OCI-LY7 (cell line): ENCODE measurements at regions not wholly inside any gene's neighbourhood (a gene's known extent, or its start where the extent isn't known, plus 50 kb on each side); places are given as distances from the start of the nearest gene placed in this dataset.

Experiments
- BruUV-seq: library from RNA; stranded (reverse); fragments of 400-500 nt; replicated peaks from 2 replicates; lab custom pipeline; 2021; lab: Mats Ljungman, UMichigan
- CTCF ChIA-PET: fragments of 300-600 bp; sonication (Branson Sonifier 250); formaldehyde crosslinking; loops from one replicate; lab custom pipeline; 2022; ENCODE audit warnings: antibody characterized with exemption; ENCODE audit not compliant: unreplicated experiment; lab: Charles Lee
- POLR2A ChIA-PET: fragments of 300-600 bp; sonication (Branson Sonifier 250); formaldehyde crosslinking; loops from one replicate; lab custom pipeline; 2022; ENCODE audit warnings: antibody characterized with exemption; lab: Charles Lee
- DNase-seq: peaks from one replicate; pipeline ENCODE4 v3.0.0-alpha.2; 2015; ENCODE audit warnings: low spot score
- H2AFZ ChIP-seq: fragments of 200-600 bp; sonication (generic), shearing (Covaris generic); 2 replicates; pipeline ENCODE4 v1.6.1; 2014; ENCODE audit warnings: mild to moderate bottlenecking, antibody characterized with exemption, low read length, moderate library complexity
- H3K27ac ChIP-seq: fragments of 200-600 bp; sonication (generic); 2 replicates; pipeline ENCODE4 v1.5.1; 2014; ENCODE audit warnings: mixed run types, low read depth, mild to moderate bottlenecking, moderate library complexity, low read length, inconsistent platforms; ENCODE audit not compliant: poor library complexity, severe bottlenecking
- H3K36me3 ChIP-seq: fragments of 200-600 bp; sonication (generic); 2 replicates; pipeline ENCODE4 v1.6.1; 2014; ENCODE audit warnings: mild to moderate bottlenecking, antibody characterized with exemption, low read length, moderate library complexity, mixed read lengths; ENCODE audit not compliant: insufficient read depth
- H3K4me1 ChIP-seq: fragments of 200-600 bp; sonication (generic); 2 replicates; pipeline ENCODE4 v1.5.1; 2014; ENCODE audit warnings: mild to moderate bottlenecking, low read length; ENCODE audit not compliant: insufficient read depth, poor library complexity, severe bottlenecking
- H3K4me2 ChIP-seq: fragments of 200-600 bp; sonication (generic); 2 replicates; pipeline ENCODE4 v1.6.1; 2014; ENCODE audit warnings: mild to moderate bottlenecking, low read length
- H3K4me3 ChIP-seq: fragments of 200-600 bp; sonication (generic); 2 replicates; pipeline ENCODE4 v1.5.1; 2014; ENCODE audit warnings: mild to moderate bottlenecking, low read depth, low read length; ENCODE audit not compliant: poor library complexity, severe bottlenecking
- H3K79me2 ChIP-seq: fragments of 200-600 bp; sonication (generic); 2 replicates; pipeline ENCODE4 v1.6.1; 2016; ENCODE audit warnings: low read depth, mild to moderate bottlenecking, low read length, moderate library complexity, mixed read lengths; ENCODE audit not compliant: insufficient read depth
- H3K9me2 ChIP-seq: fragments of 200-600 bp; sonication (generic); 2 replicates; pipeline ENCODE4 v1.6.1; 2016; ENCODE audit warnings: mild to moderate bottlenecking, low read length, mixed read lengths; ENCODE audit not compliant: insufficient read depth
- H3K9me3 ChIP-seq: fragments of 200-600 bp; sonication (generic); 2 replicates; pipeline ENCODE4 v1.6.1; 2014; ENCODE audit warnings: mild to moderate bottlenecking, mixed run types, low read length, mixed read lengths
- H4K20me1 ChIP-seq: fragments of 200-600 bp; sonication (generic); 2 replicates; pipeline ENCODE4 v1.6.1; 2014; ENCODE audit warnings: mild to moderate bottlenecking, antibody characterized with exemption, low read length, moderate library complexity, mixed read lengths; ENCODE audit not compliant: insufficient read depth
- CTCF ChIP-seq: fragments of 200-600 bp; sonication (generic); conservative IDR thresholded peaks from 2 replicates; pipeline ENCODE4 v1.5.1; 2014; ENCODE audit warnings: mild to moderate bottlenecking, antibody characterized with exemption, low read length, moderate library complexity, mixed read lengths
- EZH2phosphoT487 ChIP-seq: fragments of 200-600 bp; sonication (generic); IDR thresholded peaks from 2 replicates; pipeline ENCODE4 v1.6.1; 2018; ENCODE audit warnings: low read depth, borderline replicate concordance, mild to moderate bottlenecking, mixed run types, antibody characterized with exemption, low read length, moderate library complexity, mixed read lengths
- intact Hi-C: fragments of 100-400 bp; cut with micrococcal nuclease; formaldehyde crosslinking; loops from one replicate; pipeline ENCODE4 v1.10.0; 2022; ENCODE audit not compliant: unreplicated experiment

DNA sequence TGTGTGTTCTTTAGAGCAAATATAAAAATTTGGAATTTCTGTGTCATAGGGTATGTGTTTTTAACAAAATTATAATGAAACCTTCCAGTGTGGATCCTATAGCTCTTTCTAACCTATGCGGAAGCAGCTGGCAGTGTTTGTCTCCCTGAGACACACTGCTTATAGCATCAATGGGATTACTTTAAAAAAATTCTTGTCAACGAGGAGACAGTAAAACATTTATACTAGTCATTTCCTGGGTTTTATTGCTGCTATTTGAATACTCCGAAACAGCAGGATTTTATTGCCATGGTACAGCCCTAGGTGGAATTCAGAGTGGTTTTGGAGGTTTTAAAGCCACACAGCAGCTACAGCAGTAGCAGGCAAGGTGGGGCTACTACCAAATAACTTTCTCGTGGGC, 145.1 kb upstream of the IL1RAPL2 start:
- Histone ChIP-seq H2AFZ (no peak overlapping the region), H3K9me2 (no peaks in the 10 kb centered on the region), H3K4me1 (no peaks in the 10 kb centered on the region), H3K4me2 (no peak overlapping the region), H3K36me3 (no peaks in the 10 kb centered on the region), H3K79me2 (no peaks in the 10 kb centered on the region), H4K20me1 (no peaks in the 10 kb centered on the region), H3K4me3 (no peak overlapping the region), H3K27ac (no peak overlapping the region), H3K9me3 (no peaks in the 10 kb centered on the region)
- DNase-seq: no peak
- ChIA-PET POLR2A (no interaction called here), CTCF (no interaction called here)
- no TSS peak for BruUV-seq
- no peak for TF ChIP-seq CTCF
- TF ChIP-seq EZH2phosphoT487: no peak
- intact Hi-C loops: no loop called here

GRCh38 chrX:104419926-104420325, 146.1 kb upstream of the IL1RAPL2 start:
- ChIA-PET POLR2A (no interaction called here), CTCF (no interaction called here)
- no peaks in the 10 kb centered on the region for H3K4me1 ChIP-seq
- H2AFZ ChIP-seq: no peak overlapping the region
- H4K20me1 ChIP-seq: no peaks in the 10 kb centered on the region
- DNase-seq: no peak
- H3K79me2 ChIP-seq: no peaks in the 10 kb centered on the region
- H3K4me2 ChIP-seq: no peak overlapping the region
- no peaks in the 10 kb centered on the region for H3K9me3 ChIP-seq
- no peaks in the 10 kb centered on the region for H3K36me3 ChIP-seq
- H3K4me3 ChIP-seq: no peak overlapping the region
- TF ChIP-seq CTCF: no peak
- no peak for TF ChIP-seq EZH2phosphoT487
- no peak overlapping the region for H3K27ac ChIP-seq
- no peaks in the 10 kb centered on the region for H3K9me2 ChIP-seq
- intact Hi-C loops: no loop called here
- no TSS peak for BruUV-seq

DNA sequence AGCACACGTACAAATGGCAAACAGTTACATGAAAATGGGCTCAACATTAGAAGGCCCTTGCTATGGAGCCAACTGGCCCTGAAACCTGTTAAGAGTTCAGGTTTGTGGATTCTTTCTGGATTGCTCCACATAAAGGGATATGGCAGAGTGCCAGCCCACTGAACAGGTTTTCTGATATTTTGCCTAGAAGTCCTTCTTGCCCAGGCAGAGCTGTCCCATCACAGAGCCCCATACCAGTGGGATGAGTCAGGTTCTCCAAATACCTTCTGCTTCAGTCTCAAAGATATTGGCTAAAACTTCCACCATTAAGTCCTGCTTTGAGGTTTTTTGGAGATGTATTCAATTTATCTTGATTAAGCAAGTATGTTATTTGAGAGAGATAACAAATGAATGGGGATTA, 146.8 kb upstream of the IL1RAPL2 start:
- intact Hi-C loops: no loop called here

More for the DNA sequence above, 146.8 kb upstream of the IL1RAPL2 start:
- BruUV-seq: no TSS peak
- Histone ChIP-seq H3K36me3 (no peaks in the 10 kb centered on the region), H3K9me2 (no peaks in the 10 kb centered on the region), H2AFZ (no peak overlapping the region), H3K9me3 (no peaks in the 10 kb centered on the region), H3K4me3 (no peak overlapping the region), H3K4me1 (no peaks in the 10 kb centered on the region), H4K20me1 (no peaks in the 10 kb centered on the region), H3K27ac (no peak overlapping the region), H3K79me2 (no peaks in the 10 kb centered on the region), H3K4me2 (no peak overlapping the region)
- POLR2A ChIA-PET: interaction anchor here (0.6 kb wide), 1 partner anchor 278 kb away, joined by 3 read pairs; no protein-coding TSS in a partner anchor
- no peak for DNase-seq
- TF ChIP-seq EZH2phosphoT487 (no peak), CTCF (no peak)
- CTCF ChIA-PET: no interaction called here
